Inflammatory macrophage (primary cell): ENCODE measurements at regions not wholly inside any gene's neighbourhood (a gene's known extent, or its start where the extent isn't known, plus 50 kb on each side); places are given as distances from the start of the nearest gene placed in this dataset.

ENCODE experiments used
- DNase-seq, 2 donors: peaks; one replicate each; pipeline ENCODE4 v3.0.0-alpha.2; 2020 to 2022

- no peak for DNase-seq
These were observed 515.9 kb upstream of the CELF4 start for GRCh38 chr18:38081516-38081915.

- no peak for DNase-seq
These were observed 511.6 kb upstream of the CELF4 start for GRCh38 chr18:38077229-38077628.

GRCh38 chr18:38076346-38077070 lies 510.9 kb upstream of the CELF4 start:
- DNase-seq, result no peak

GRCh38 chr18:38074298-38074876 lies 508.8 kb upstream of the CELF4 start:
- DNase-seq, result no peak

DNA sequence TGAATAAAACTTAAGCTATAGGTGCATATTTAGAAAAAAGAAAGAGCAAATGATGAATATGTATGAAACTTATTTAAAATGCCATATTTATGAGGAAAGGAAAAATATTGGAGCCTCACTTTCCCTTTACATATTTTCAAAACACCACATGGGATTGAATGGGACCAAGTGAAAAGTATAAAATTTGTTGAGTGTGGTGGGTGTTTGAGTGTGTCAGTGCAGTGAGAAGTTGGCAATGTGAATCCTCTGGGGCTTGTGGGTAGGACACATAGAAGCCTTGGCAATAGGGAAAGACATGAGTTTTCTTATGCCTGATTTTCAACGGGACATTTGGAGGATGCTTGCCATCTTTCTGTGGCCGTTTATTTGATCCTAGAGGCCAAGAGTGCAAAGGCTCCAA lies 502.2 kb upstream of the CELF4 start:
- DNase-seq, result no peak

GRCh38 chr18:38067086-38067485 lies 501.5 kb upstream of the CELF4 start:
- no peak for DNase-seq

- DNase-seq, result no peak
These were observed 487.4 kb upstream of the CELF4 start for GRCh38 chr18:38052879-38053590.

DNA sequence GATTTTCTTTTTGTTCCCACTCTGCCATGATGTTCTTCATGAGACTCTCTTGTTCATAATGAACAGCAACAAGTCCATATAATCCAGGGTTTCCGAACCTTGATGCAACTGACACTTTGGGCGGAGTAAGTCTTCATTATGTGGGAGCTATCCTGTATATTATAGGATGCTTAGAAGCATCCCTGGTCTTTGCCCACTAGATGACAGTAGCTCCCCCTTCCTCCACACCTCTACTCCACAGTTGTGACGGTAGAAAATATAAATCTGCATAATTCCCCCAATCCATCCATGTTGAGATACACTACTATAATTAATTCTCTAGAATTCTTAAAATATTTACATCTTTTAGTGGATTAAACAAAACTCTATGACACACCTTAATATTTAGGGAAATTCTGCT lies 482.2 kb upstream of the CELF4 start:
- no peak for DNase-seq

DNA sequence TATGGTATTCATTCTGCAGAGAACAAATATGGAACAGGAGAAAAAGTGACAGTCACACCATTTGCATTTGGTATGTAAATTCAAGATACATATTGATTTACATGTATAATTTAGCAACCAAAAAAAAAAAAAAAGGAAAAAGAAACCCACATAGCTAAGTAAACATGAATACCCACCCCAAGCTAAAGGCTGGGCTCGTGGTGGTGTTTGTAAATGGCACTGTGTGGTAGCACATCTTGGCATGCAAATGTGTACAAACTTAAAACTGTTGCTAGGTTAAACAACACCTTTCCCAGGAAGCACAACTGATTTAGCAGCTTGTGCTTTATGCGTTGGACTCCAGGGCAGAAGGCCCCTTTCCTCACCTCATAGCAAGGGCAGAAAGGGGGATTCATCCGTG lies 481.1 kb upstream of the CELF4 start:
- DNase-seq, result no peak

DNA sequence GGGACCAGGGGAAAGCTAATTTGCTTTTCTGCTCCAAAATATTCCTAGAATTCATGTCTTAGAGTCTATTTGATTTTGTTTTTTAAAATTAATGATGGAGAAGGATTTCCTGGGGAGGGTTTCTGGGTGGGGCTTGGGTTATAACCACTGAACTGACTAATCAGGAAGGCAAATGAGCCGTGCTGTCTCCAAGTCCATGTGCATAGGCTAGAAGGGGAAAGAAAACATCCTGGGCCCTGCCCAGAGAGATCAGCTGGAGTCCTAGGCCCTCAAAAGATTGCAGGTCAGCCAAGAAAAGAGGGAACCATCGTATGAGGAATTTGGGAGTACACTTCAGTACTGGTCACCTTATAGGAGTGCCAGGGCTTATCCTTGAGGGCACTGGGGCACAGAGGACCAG lies 480.2 kb upstream of the CELF4 start:
- DNase-seq, result no peak

GRCh38 chr18:38042211-38042890 lies 476.8 kb upstream of the CELF4 start:
- DNase-seq, result no peak

- DNase-seq, result no peak
These were observed 472.6 kb upstream of the CELF4 start for GRCh38 chr18:38038242-38038641.

DNA sequence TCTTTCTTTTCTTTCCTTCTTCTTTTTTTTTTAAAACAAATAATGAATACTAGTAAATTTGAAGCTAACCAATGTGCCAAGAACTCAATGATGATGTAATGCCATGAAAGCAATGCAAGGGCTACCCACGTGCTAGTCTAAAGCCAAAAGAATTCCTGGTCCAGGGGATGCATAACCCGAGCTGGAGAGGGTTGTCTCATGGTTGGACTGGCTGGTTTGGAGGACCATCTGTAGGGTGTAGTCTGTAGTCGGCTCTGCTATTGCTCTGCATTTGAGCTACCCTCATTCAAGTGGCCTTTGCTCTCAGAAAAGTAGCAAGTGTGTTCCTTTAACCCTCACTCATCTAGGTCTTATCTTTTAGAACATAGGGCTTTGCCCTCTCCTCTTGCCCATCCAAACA lies 469.6 kb upstream of the CELF4 start:
- no peak for DNase-seq

- no peak for DNase-seq
These were observed 467.7 kb upstream of the CELF4 start for GRCh38 chr18:38033282-38033681.

GRCh38 chr18:38032516-38032915 lies 466.9 kb upstream of the CELF4 start:
- DNase-seq, result no peak

DNA sequence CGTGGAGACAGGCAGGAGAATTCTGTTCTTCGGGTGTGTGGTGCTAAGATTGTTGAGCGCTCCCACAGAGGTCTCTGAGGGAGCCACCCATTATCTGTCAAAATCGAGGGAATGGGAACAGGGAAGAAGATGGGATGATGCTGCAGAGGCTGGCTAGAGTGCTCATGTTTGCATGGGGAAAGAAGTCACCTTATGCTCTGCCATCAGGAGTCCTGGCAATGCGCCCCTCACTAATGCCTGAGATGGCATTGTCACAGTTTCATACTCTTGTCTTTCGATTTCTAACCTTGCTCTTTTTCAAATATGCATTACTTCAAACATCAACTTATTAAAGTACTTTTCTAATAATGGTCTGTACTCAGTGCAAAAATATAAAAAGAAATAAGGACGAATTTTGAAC lies 463.3 kb upstream of the CELF4 start:
- DNase-seq, result no peak

DNA sequence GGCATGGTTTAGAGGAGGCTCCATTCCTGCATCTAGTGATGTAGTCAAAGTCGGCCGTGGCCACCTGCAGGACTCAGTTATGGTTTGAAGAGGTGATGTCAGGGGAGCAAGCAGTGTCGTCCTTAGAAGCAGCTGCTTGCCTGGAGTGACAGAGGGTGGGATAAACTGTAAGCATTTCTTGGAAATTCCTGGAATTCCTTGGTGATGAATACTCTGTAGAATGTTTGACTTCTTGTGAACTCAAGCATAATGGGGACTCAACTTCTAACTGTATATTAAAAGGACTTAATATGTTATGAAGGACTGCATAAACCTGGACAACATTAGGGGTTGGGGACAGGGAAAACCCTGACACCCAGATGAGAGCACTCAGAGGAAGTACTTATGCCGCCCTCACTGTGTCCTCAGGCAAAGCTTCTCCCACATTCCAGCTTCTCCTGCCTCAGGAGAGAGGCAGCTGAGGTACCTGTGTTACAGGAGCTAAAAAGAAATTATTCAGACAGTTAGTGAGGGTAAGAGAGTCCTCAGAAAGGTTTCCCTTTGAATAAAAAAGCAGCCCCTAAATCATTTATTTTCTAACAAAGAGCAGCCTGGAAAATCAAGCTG lies 459.9 kb upstream of the CELF4 start:
- no peak for DNase-seq

- no peak for DNase-seq
These were observed 458.3 kb upstream of the CELF4 start for GRCh38 chr18:38023871-38024270.

GRCh38 chr18:38022234-38022633 lies 456.6 kb upstream of the CELF4 start:
- DNase-seq, result no peak

DNA sequence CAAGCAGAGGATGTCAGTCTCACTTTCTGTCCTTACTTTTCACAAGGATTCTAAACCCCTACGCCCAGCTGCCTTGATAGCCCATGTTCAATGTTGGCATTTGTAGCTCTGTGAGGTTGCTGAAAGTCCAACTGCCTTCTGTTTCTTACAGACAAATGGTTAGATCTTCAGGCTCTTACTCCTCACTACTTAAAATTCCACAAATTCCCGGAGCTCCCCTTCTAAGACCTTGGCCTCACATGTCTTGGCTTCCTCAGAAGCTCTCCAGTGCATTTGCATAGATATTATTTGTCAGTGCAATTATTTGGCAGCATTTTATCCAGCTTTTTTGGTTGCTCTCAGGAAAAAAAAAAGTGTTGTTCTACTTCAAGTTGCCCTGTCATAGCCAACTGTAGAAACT lies 453.7 kb upstream of the CELF4 start:
- DNase-seq, result no peak

- DNase-seq, result no peak
These were observed 445.6 kb upstream of the CELF4 start for GRCh38 chr18:38010971-38011857.

DNA sequence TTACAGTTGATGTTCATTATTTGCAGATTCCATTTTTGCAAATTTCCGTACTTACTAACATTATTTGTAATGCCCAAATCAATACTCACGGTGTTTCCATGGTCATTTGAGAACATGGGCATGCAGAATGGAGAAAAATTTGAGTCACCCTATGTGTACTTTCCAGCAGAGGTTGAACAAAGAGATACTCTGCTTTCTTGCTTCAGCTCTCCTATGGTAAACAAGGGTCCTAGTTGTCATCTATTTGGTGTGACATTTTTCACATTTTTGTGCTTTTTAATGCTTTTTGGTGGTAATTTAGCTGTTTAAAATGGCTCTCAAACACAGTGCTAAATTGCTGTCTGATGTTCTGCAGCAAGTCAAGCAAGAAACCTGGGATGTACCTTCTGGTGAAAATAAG lies 444.4 kb upstream of the CELF4 start:
- no peak for DNase-seq
